Stomach (tissue), 4 donors: ENCODE measurements at regions not wholly inside any gene's neighbourhood (a gene's known extent, or its start where the extent isn't known, plus 50 kb on each side); places are given as distances from the start of the nearest gene placed in this dataset.

ENCODE experiments used
- POLR2A ChIP-seq, 4 donors: fragments of 450-650 bp; IDR thresholded peaks; one replicate each; pipeline ENCODE4 v1.6.1; 2016; ENCODE audit warnings: antibody characterized with exemption in 4 of 4, control low read depth in 2 of 4, mild to moderate bottlenecking in 1 of 4, moderate library complexity in 1 of 4
- TF ChIP-seq, protein P1 (sequence below), 7 experiments: fragments of 450-650 bp in 4 of 7; fragments of 200-600 bp in 3 of 7; sonication (generic) in 3 of 7; IDR thresholded peaks; one replicate each; pipeline ENCODE4 v1.5.1; 2016 to 2019; ENCODE audit warnings: antibody characterized with exemption in 7 of 7, control low read depth in 2 of 7, mild to moderate bottlenecking in 1 of 7

DNA sequence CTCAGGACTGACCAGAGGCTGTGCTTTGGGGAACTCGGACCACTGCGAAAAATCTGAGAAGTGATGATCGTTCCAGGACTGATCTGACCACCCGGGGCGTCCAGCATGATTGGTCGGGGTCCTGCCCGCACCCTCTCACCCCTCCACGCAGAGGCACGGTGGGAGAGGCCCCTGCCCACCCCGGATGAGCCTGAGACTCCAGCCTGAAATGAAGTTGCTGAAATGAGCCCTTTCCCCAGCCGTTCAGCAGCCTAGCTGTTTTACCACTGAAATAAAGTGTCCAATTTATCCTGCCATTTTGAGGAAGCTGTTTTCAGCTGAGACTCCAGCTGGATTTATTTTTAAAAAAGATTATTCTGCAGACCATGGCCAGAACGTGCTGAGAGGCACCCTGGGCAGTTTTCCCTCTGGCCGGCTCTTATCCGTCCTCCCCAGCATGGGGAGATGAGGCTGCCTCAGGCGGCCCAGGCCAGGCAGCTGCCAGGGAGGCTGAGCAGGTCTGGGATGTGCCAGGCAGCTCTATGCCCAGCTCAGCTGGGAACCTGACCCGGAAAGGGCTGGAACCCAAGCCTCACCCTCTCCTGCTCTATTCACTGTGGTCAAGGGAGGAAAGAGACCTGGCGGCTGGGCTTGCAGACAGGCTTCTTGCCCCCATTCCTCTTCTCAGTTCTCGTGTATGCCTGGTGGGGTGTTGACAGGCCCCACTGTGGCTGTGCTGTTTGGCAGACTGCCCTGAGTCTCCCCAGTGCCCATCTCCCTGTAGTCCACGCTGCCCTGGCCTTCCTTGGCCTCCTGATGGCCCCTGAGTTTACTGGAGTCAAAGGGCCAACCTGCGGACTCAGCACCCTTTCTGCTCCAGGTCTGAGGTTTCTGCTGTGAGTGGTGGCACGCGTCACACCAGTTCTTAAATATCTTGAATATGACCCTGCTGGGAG, 161.0 kb upstream of the B3GAT1 start:
- TF ChIP-seq, protein P1, sequence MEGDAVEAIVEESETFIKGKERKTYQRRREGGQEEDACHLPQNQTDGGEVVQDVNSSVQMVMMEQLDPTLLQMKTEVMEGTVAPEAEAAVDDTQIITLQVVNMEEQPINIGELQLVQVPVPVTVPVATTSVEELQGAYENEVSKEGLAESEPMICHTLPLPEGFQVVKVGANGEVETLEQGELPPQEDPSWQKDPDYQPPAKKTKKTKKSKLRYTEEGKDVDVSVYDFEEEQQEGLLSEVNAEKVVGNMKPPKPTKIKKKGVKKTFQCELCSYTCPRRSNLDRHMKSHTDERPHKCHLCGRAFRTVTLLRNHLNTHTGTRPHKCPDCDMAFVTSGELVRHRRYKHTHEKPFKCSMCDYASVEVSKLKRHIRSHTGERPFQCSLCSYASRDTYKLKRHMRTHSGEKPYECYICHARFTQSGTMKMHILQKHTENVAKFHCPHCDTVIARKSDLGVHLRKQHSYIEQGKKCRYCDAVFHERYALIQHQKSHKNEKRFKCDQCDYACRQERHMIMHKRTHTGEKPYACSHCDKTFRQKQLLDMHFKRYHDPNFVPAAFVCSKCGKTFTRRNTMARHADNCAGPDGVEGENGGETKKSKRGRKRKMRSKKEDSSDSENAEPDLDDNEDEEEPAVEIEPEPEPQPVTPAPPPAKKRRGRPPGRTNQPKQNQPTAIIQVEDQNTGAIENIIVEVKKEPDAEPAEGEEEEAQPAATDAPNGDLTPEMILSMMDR (IDR thresholded peaks at IDR 0.05) = no peak
- TF ChIP-seq POLR2A (IDR thresholded peaks at IDR 0.05) = no peak
